Thymus (tissue), 11 donors: ENCODE measurements at regions not wholly inside any gene's neighbourhood (a gene's known extent, or its start where the extent isn't known, plus 50 kb on each side); places are given as distances from the start of the nearest gene placed in this dataset.

Experiments
- DNase-seq, 9 donors: peaks; one replicate each; pipeline ENCODE4 v3.0.0-alpha.2; 2013; ENCODE audit warnings: low spot score in 9 of 9, low read depth in 6 of 9, missing footprints in 1 of 9
- H3K27ac ChIP-seq, 2 donors: one replicate each; pipeline ENCODE4 v1.5.1; 2013; ENCODE audit warnings: control low read depth in 1 of 2, low read depth in 1 of 2, low read length in 1 of 2, mild to moderate bottlenecking in 1 of 2, moderate library complexity in 1 of 2
- H3K27me3 ChIP-seq, 2 donors: one replicate each; pipeline ENCODE4 v1.5.1; 2013; ENCODE audit warnings: low read length in 1 of 2; ENCODE audit not compliant: control insufficient read depth in 2 of 2, insufficient read depth in 1 of 2
- H3K36me3 ChIP-seq, 2 donors: one replicate each; pipeline ENCODE4 v1.5.1; 2013; ENCODE audit warnings: low read length in 1 of 2, mild to moderate bottlenecking in 1 of 2, moderate library complexity in 1 of 2; ENCODE audit not compliant: control insufficient read depth in 2 of 2, insufficient read depth in 2 of 2
- H3K4me1 ChIP-seq, 2 donors: one replicate each; pipeline ENCODE4 v1.5.1; 2013; ENCODE audit warnings: low read length in 2 of 2; ENCODE audit not compliant: control insufficient read depth in 2 of 2, insufficient read depth in 2 of 2
- H3K4me3 ChIP-seq, 2 donors: one replicate each; pipeline ENCODE4 v1.5.1; 2013; ENCODE audit warnings: low read length in 2 of 2, control low read depth in 1 of 2, mild to moderate bottlenecking in 1 of 2
- H3K9me3 ChIP-seq, 2 donors: one replicate each; pipeline ENCODE4 v1.5.1; 2013; ENCODE audit warnings: low read length in 1 of 2, mild to moderate bottlenecking in 1 of 2; ENCODE audit not compliant: control insufficient read depth in 2 of 2, insufficient read depth in 1 of 2
- whole genome bisulfite sequencing: extraction: QIAGEN DNeasy Blood & Tissue Kit; methylation state at CpG from one replicate; pipeline ENCODE4 v1.1.7; 2013; 5-methylcytosine and 5-hydroxymethylcytosine counted together
- donor health status: healthy.

GRCh38 chr20:19026121-19026878 is 186.1 kb upstream of the SLC24A3 start:
- DNase-seq: no peak
- Histone ChIP-seq H3K4me1 (no peaks in the 10 kb centered on the region), H3K9me3 (no peaks in the 10 kb centered on the region), H3K27ac (no peak overlapping the region), H3K27me3 (no peaks in the 10 kb centered on the region), H3K36me3 (no peaks in the 10 kb centered on the region), H3K4me3 (no peak overlapping the region)
- WGBS: 74% methylated on average over 13 of the region's 13 CpGs

- Histone ChIP-seq H3K9me3 (no peaks in the 10 kb centered on the region), H3K4me1 (no peaks in the 10 kb centered on the region), H3K36me3 (no peaks in the 10 kb centered on the region), H3K4me3 (no peak overlapping the region), H3K27ac (no peak overlapping the region), H3K27me3 (no peaks in the 10 kb centered on the region)
- no peak for DNase-seq
- WGBS: 87% methylated on average over 11 of the region's 11 CpGs
Observed at GRCh38 chr20:19026901-19027644, 185.4 kb upstream of the SLC24A3 start.

- H3K9me3 ChIP-seq: no peaks in the 10 kb centered on the region
- H3K4me1 ChIP-seq: no peaks in the 10 kb centered on the region
- WGBS: 95% methylated on average over 9 of the region's 9 CpGs
- H3K27ac ChIP-seq: no peak overlapping the region
- no peak for DNase-seq
- H3K36me3 ChIP-seq: no peaks in the 10 kb centered on the region
- no peak overlapping the region for H3K4me3 ChIP-seq
- no peaks in the 10 kb centered on the region for H3K27me3 ChIP-seq
Observed at GRCh38 chr20:19027971-19028370, 184.5 kb upstream of the SLC24A3 start.

DNA sequence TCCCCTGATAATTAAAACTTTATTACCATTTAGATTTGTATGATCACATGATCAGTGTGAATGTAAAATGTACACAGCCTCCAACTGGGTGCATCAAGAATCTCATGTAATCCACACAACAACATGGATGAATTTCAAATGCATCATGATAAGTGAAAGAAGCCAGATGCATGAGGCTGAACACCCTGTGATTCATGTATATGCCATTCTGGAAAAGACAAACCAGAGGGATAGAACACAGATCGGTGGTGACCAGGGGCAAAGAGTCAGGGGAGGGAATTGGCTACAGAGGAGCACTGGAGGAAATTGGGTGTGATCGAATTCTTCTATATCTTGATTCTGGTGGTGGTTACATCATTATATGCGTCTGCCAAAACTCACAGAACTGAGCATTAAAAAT is 170.7 kb upstream of the SLC24A3 start:
- DNase-seq: no peak
- Histone ChIP-seq H3K27me3 (no peaks in the 10 kb centered on the region), H3K36me3 (no peaks in the 10 kb centered on the region), H3K9me3 (no peaks in the 10 kb centered on the region), H3K4me3 (no peak overlapping the region), H3K27ac (no peak overlapping the region), H3K4me1 (no peaks in the 10 kb centered on the region)
- WGBS: 94% methylated on average over 3 of the region's 3 CpGs

- Histone ChIP-seq H3K4me3 (no peak overlapping the region), H3K27me3 (no peaks in the 10 kb centered on the region), H3K36me3 (no peaks in the 10 kb centered on the region), H3K9me3 (no peaks in the 10 kb centered on the region), H3K4me1 (no peaks in the 10 kb centered on the region), H3K27ac (no peak overlapping the region)
- 97% methylated on average over 4 of the region's 4 CpGs for WGBS
- no peak for DNase-seq
Observed at GRCh38 chr20:19045371-19045770, 167.1 kb upstream of the SLC24A3 start.

GRCh38 chr20:19047040-19047950 is 165.1 kb upstream of the SLC24A3 start:
- Histone ChIP-seq H3K4me3 (no peak overlapping the region), H3K4me1 (no peaks in the 10 kb centered on the region), H3K27ac (no peak overlapping the region), H3K27me3 (no peaks in the 10 kb centered on the region), H3K9me3 (no peaks in the 10 kb centered on the region), H3K36me3 (no peaks in the 10 kb centered on the region)
- 82% methylated on average over 9 of the region's 9 CpGs for WGBS
- DNase-seq: no peak

GRCh38 chr20:19047951-19048296 is 164.5 kb upstream of the SLC24A3 start:
- H3K36me3 ChIP-seq: no peaks in the 10 kb centered on the region
- DNase-seq: no peak
- H3K4me3 ChIP-seq: no peak overlapping the region
- H3K4me1 ChIP-seq: no peaks in the 10 kb centered on the region
- H3K9me3 ChIP-seq: no peaks in the 10 kb centered on the region
- WGBS: 50% methylated on average over 3 of the region's 3 CpGs
- no peaks in the 10 kb centered on the region for H3K27me3 ChIP-seq
- H3K27ac ChIP-seq: no peak overlapping the region

DNA sequence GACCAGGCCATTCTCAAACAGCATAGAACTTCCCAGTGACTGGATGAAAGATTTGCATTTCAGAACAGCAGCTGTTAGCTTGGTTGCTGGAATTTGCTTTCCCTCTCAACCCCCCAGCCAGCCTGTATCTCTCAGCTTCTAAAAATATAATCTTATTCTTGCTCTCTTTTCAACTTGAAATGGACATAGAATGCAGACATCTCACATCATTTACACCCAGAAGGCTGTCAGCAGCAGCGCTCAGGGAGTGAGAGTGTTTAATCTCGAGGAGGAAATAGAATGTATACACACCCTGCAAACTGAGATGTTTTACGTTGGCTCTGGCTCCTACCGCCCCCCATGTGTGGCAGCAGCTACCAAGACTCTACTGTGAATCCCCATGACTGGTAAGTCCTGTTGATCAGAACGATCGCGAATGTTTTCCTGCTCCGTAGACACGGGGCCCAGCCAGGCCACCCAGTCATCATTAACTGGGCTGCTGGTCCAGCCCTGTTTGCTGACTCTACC is 163.4 kb upstream of the SLC24A3 start:
- Histone ChIP-seq H3K36me3 (no peaks in the 10 kb centered on the region), H3K4me1 (no peaks in the 10 kb centered on the region), H3K27ac (no peak overlapping the region), H3K4me3 (no peak overlapping the region), H3K27me3 (no peaks in the 10 kb centered on the region), H3K9me3 (no peaks in the 10 kb centered on the region)
- no peak for DNase-seq
- WGBS: 96% methylated on average over 9 of the region's 9 CpGs

GRCh38 chr20:19049514-19049913 is 162.9 kb upstream of the SLC24A3 start:
- Histone ChIP-seq H3K27me3 (no peaks in the 10 kb centered on the region), H3K4me3 (no peak overlapping the region), H3K36me3 (no peaks in the 10 kb centered on the region), H3K4me1 (no peaks in the 10 kb centered on the region), H3K27ac (no peak overlapping the region), H3K9me3 (no peaks in the 10 kb centered on the region)
- no peak for DNase-seq
- 98% methylated on average over 7 of the region's 7 CpGs for WGBS
